Effector memory CD8-positive, alpha-beta T cell (primary cell): ENCODE measurements at regions not wholly inside any gene's neighbourhood (a gene's known extent, or its start where the extent isn't known, plus 50 kb on each side); places are given as distances from the start of the nearest gene placed in this dataset.
"Not testable (repeated sequence)": the region's sequence is repeated elsewhere in the genome, so short reads cannot be mapped to it uniquely, and the experiment has no call there.

Experiments used
- ATAC-seq: fragments of 150-1000 bp; cut with Tn5 transposase; replicated peaks from 2 replicates; pipeline ENCODE4 v1.10.0; 2021; ENCODE audit warnings: mild to moderate bottlenecking, moderate library complexity
- DNase-seq, 3 experiments: peaks; one replicate each; pipeline ENCODE4 v3.0.0; 2021
- H3K27ac Mint-ChIP-seq, 2 donors: one replicate each; pipeline ENCODE4 v1.8.0; 2022; ENCODE audit warnings: mild to moderate bottlenecking in 2 of 2, mixed read lengths in 2 of 2, moderate library complexity in 2 of 2
- H3K27me3 Mint-ChIP-seq, 2 donors: one replicate each; pipeline ENCODE4 v1.8.0; 2022; ENCODE audit warnings: mixed read lengths in 2 of 2
- H3K36me3 Mint-ChIP-seq: one replicate; pipeline ENCODE4 v1.8.0; 2022; ENCODE audit warnings: mild to moderate bottlenecking, moderate library complexity, mixed read lengths; ENCODE audit not compliant: insufficient read depth
- H3K4me1 Mint-ChIP-seq, 2 donors: one replicate each; pipeline ENCODE4 v1.8.0; 2022; ENCODE audit warnings: low read depth in 2 of 2, mixed read lengths in 2 of 2
- H3K4me3 Mint-ChIP-seq, 2 donors: one replicate each; pipeline ENCODE4 v1.8.0; 2022; ENCODE audit warnings: mild to moderate bottlenecking in 2 of 2, mixed read lengths in 2 of 2, moderate library complexity in 2 of 2
- H3K9me3 Mint-ChIP-seq, 2 donors: one replicate each; pipeline ENCODE4 v1.8.0; 2022; ENCODE audit warnings: mixed read lengths in 2 of 2

GRCh38 chr3:26104851-26105251 lies 315.0 kb downstream of the OXSM start:
- H3K4me3 Mint-ChIP-seq: no peak overlapping the region
- no peaks in the 10 kb centered on the region for H3K36me3 Mint-ChIP-seq
- peaks cover 4 to 7% of the 10 kb centered on the region in 2 donors for H3K9me3 Mint-ChIP-seq
- DNase-seq (no peak), ATAC-seq (no peak)
- no peaks in the 10 kb centered on the region for H3K4me1 Mint-ChIP-seq
- no peak overlapping the region for H3K27ac Mint-ChIP-seq
- H3K27me3 Mint-ChIP-seq: no peaks in the 10 kb centered on the region

- no peak for ATAC-seq
- no peaks in the 10 kb centered on the region for H3K4me1 Mint-ChIP-seq
Observed at GRCh38 chr3:26105261-26105660, 315.4 kb downstream of the OXSM start.

GRCh38 chr3:26106228-26106627 lies 316.3 kb downstream of the OXSM start:
- Mint-ChIP-seq H3K27me3 (no peaks in the 10 kb centered on the region), H3K9me3 (peaks cover 3 to 4% of the 10 kb centered on the region in 2 donors), H3K4me3 (no peak overlapping the region), H3K4me1 (no peaks in the 10 kb centered on the region), H3K36me3 (no peaks in the 10 kb centered on the region), H3K27ac (no peak overlapping the region)
- DNase-seq: no peak
- no peak for ATAC-seq

More at GRCh38 chr3:26105261-26105660, 315.4 kb downstream of the OXSM start:
- Mint-ChIP-seq H3K9me3 (peaks cover 4 to 7% of the 10 kb centered on the region in 2 donors), H3K36me3 (no peaks in the 10 kb centered on the region), H3K4me3 (no peak overlapping the region), H3K27ac (no peak overlapping the region), H3K27me3 (no peaks in the 10 kb centered on the region)
- DNase-seq: no peak

GRCh38 chr3:26108846-26109489 lies 319.1 kb downstream of the OXSM start:
- Mint-ChIP-seq H3K4me3 (no peak overlapping the region), H3K27me3 (no peaks in the 10 kb centered on the region), H3K9me3 (no peaks in the 10 kb centered on the region), H3K4me1 (no peaks in the 10 kb centered on the region), H3K27ac (no peak overlapping the region), H3K36me3 (no peaks in the 10 kb centered on the region)
- DNase-seq: no peak
- no peak for ATAC-seq

- Mint-ChIP-seq H3K27me3 (no peaks in the 10 kb centered on the region), H3K27ac (no peak overlapping the region), H3K36me3 (no peaks in the 10 kb centered on the region), H3K4me3 (no peak overlapping the region), H3K4me1 (no peaks in the 10 kb centered on the region), H3K9me3 (no peaks in the 10 kb centered on the region)
- no peak for DNase-seq
- ATAC-seq: no peak
Observed at GRCh38 chr3:26114851-26115250, 325.0 kb downstream of the OXSM start.

- Mint-ChIP-seq H3K4me3 (no peak overlapping the region), H3K9me3 (no peaks in the 10 kb centered on the region), H3K27me3 (no peaks in the 10 kb centered on the region), H3K27ac (no peak overlapping the region), H3K36me3 (no peaks in the 10 kb centered on the region), H3K4me1 (no peaks in the 10 kb centered on the region)
- DNase-seq (no peak), ATAC-seq (no peak)
Observed at GRCh38 chr3:26118165-26118564, 328.3 kb downstream of the OXSM start.

GRCh38 chr3:26132942-26133341 lies 343.1 kb downstream of the OXSM start:
- no peak for ATAC-seq
- no peak for DNase-seq
- H3K9me3 Mint-ChIP-seq: peaks cover 0 to 1% of the 10 kb centered on the region in 2 donors
- no peaks in the 10 kb centered on the region for H3K36me3 Mint-ChIP-seq
- H3K4me3 Mint-ChIP-seq: no peak overlapping the region
- H3K4me1 Mint-ChIP-seq: no peaks in the 10 kb centered on the region
- H3K27ac Mint-ChIP-seq: no peak overlapping the region
- H3K27me3 Mint-ChIP-seq: no peaks in the 10 kb centered on the region

- Mint-ChIP-seq H3K27me3 (no peaks in the 10 kb centered on the region), H3K9me3 (peaks cover 10 to 13% of the 10 kb centered on the region in 2 donors), H3K4me1 (no peaks in the 10 kb centered on the region), H3K4me3 (no peak overlapping the region), H3K36me3 (no peaks in the 10 kb centered on the region), H3K27ac (no peak overlapping the region)
- ATAC-seq (no peak), DNase-seq (no peak)
Observed at GRCh38 chr3:26141296-26141695, 351.4 kb downstream of the OXSM start.

- Mint-ChIP-seq H3K9me3 (peaks cover 8 to 15% of the 10 kb centered on the region in 2 donors), H3K4me1 (no peaks in the 10 kb centered on the region), H3K27ac (no peak overlapping the region), H3K36me3 (no peaks in the 10 kb centered on the region), H3K4me3 (no peak overlapping the region), H3K27me3 (no peaks in the 10 kb centered on the region)
- ATAC-seq: no peak
- no peak for DNase-seq
Observed at GRCh38 chr3:26145769-26146168, 355.9 kb downstream of the OXSM start.

- not testable (repeated sequence) for DNase-seq, H3K4me1 Mint-ChIP-seq, H3K27me3 Mint-ChIP-seq, H3K27ac Mint-ChIP-seq, ATAC-seq, H3K4me3 Mint-ChIP-seq, H3K9me3 Mint-ChIP-seq, H3K36me3 Mint-ChIP-seq
Observed at GRCh38 chr3:26157428-26157827, 367.5 kb downstream of the OXSM start.

GRCh38 chr3:26171006-26171405 lies 381.1 kb downstream of the OXSM start:
- no peak overlapping the region for H3K4me3 Mint-ChIP-seq

GRCh38 chr3:26191556-26191955 lies 401.7 kb downstream of the OXSM start:
- Mint-ChIP-seq H3K27ac (no peak overlapping the region), H3K36me3 (no peaks in the 10 kb centered on the region), H3K4me3 (no peak overlapping the region), H3K4me1 (no peaks in the 10 kb centered on the region), H3K9me3 (peaks cover 8 to 13% of the 10 kb centered on the region in 2 donors), H3K27me3 (no peaks in the 10 kb centered on the region)
- ATAC-seq: no peak
- no peak for DNase-seq

More at GRCh38 chr3:26171006-26171405, 381.1 kb downstream of the OXSM start:
- no peak for DNase-seq
- Mint-ChIP-seq H3K36me3 (no peaks in the 10 kb centered on the region), H3K4me1 (no peaks in the 10 kb centered on the region), H3K27ac (no peak overlapping the region), H3K9me3 (peaks cover 6 to 7% of the 10 kb centered on the region in 2 donors), H3K27me3 (no peaks in the 10 kb centered on the region)
- ATAC-seq: no peak

- Mint-ChIP-seq H3K4me1 (no peaks in the 10 kb centered on the region), H3K4me3 (no peak overlapping the region), H3K9me3 (peaks cover 8 to 10% of the 10 kb centered on the region in 2 donors), H3K27me3 (no peaks in the 10 kb centered on the region), H3K27ac (no peak overlapping the region), H3K36me3 (no peaks in the 10 kb centered on the region)
- DNase-seq (no peak), ATAC-seq (no peak)
Observed at GRCh38 chr3:26193558-26193957, 403.7 kb downstream of the OXSM start.

GRCh38 chr3:26196781-26197180 lies 406.9 kb downstream of the OXSM start:
- ATAC-seq (no peak), DNase-seq (no peak)
- H3K4me1 Mint-ChIP-seq: no peaks in the 10 kb centered on the region
- H3K4me3 Mint-ChIP-seq: no peak overlapping the region
- H3K9me3 Mint-ChIP-seq: peaks cover 0 to 4% of the 10 kb centered on the region in 2 donors
- no peaks in the 10 kb centered on the region for H3K27me3 Mint-ChIP-seq
- H3K36me3 Mint-ChIP-seq: no peaks in the 10 kb centered on the region
- H3K27ac Mint-ChIP-seq: no peak overlapping the region
